Liver (tissue), 8 donors: ENCODE measurements at regions not wholly inside any gene's neighbourhood (a gene's known extent, or its start where the extent isn't known, plus 50 kb on each side); places are given as distances from the start of the nearest gene placed in this dataset.

Experiments
- DNase-seq: peaks from one replicate; pipeline ENCODE4 v3.0.0-alpha.2; 2017; ENCODE audit warnings: low spot score
- H3K27ac ChIP-seq, 2 donors: one replicate each; pipeline ENCODE4 v1.7.0; 2013; ENCODE audit warnings: inconsistent platforms in 2 of 2, low read length in 2 of 2, control low read depth in 1 of 2, low read depth in 1 of 2, mild to moderate bottlenecking in 1 of 2
- H3K27me3 ChIP-seq, 4 donors: one replicate each; pipeline versions ENCODE4 v1.6.1 to v1.7.0; 2013; ENCODE audit warnings: low read length in 3 of 4, inconsistent platforms in 1 of 4, mild to moderate bottlenecking in 1 of 4, moderate library complexity in 1 of 4; ENCODE audit not compliant: control insufficient read depth in 4 of 4, insufficient read depth in 4 of 4
- H3K36me3 ChIP-seq, 4 donors: one replicate each; pipeline versions ENCODE4 v1.6.1 to v1.7.0; 2013; ENCODE audit warnings: low read length in 3 of 4, mild to moderate bottlenecking in 3 of 4, low read depth in 1 of 4, moderate library complexity in 1 of 4; ENCODE audit not compliant: control insufficient read depth in 4 of 4, insufficient read depth in 3 of 4
- H3K4me1 ChIP-seq, 4 donors: one replicate each; pipeline versions ENCODE4 v1.6.1 to v1.7.0; 2013; ENCODE audit warnings: low read length in 3 of 4, mild to moderate bottlenecking in 3 of 4, moderate library complexity in 1 of 4; ENCODE audit not compliant: control insufficient read depth in 4 of 4, insufficient read depth in 4 of 4
- H3K4me3 ChIP-seq, 3 donors: one replicate each; pipeline versions ENCODE4 v1.6.1 to v1.7.0; 2013; ENCODE audit warnings: low read length in 3 of 3, control low read depth in 1 of 3, low read depth in 1 of 3, mild to moderate bottlenecking in 1 of 3
- H3K9ac ChIP-seq, 2 donors: one replicate each; pipeline ENCODE4 v1.7.0; 2013; ENCODE audit warnings: low read length in 2 of 2, mild to moderate bottlenecking in 2 of 2, moderate library complexity in 2 of 2, control low read depth in 1 of 2, low read depth in 1 of 2
- H3K9me3 ChIP-seq, 4 donors: one replicate each; pipeline versions ENCODE4 v1.6.1 to v1.7.0; 2013; ENCODE audit warnings: low read length in 3 of 4; ENCODE audit not compliant: control insufficient read depth in 4 of 4
- EGR1 ChIP-seq, 2 donors: IDR thresholded peaks; 2 replicates each; pipeline ENCODE4 v1.6.1; 2016 to 2018; ENCODE audit warnings: antibody characterized with exemption in 2 of 2, low read depth in 2 of 2
- FOXA1 ChIP-seq: IDR thresholded peaks from 2 replicates; pipeline ENCODE4 v1.6.1; 2016; ENCODE audit warnings: antibody characterized with exemption
- FOXA2 ChIP-seq: IDR thresholded peaks from 2 replicates; pipeline ENCODE4 v1.6.1; 2016; ENCODE audit warnings: antibody characterized with exemption
- GABPA ChIP-seq, 2 donors: IDR thresholded peaks in 1 of 2; conservative IDR thresholded peaks in 1 of 2; 2 replicates each; pipeline ENCODE4 v1.6.1; 2016; ENCODE audit warnings: antibody characterized with exemption in 2 of 2, mild to moderate bottlenecking in 1 of 2, moderate library complexity in 1 of 2
- HNF4A ChIP-seq, 2 donors: conservative IDR thresholded peaks; 2 replicates each; pipeline ENCODE4 v1.6.1; 2016; ENCODE audit warnings: antibody characterized with exemption in 2 of 2, mild to moderate bottlenecking in 2 of 2
- HNF4G ChIP-seq: IDR thresholded peaks from 2 replicates; pipeline ENCODE4 v1.6.1; 2016; ENCODE audit warnings: antibody characterized with exemption
- JUND ChIP-seq, 2 donors: IDR thresholded peaks; 2 replicates each; pipeline ENCODE4 v1.6.1; 2016; ENCODE audit warnings: antibody characterized with exemption in 2 of 2
- NR2F2 ChIP-seq: IDR thresholded peaks from 2 replicates; pipeline ENCODE4 v1.6.1; 2016; ENCODE audit warnings: antibody characterized with exemption
- RAD21 ChIP-seq, 2 donors: IDR thresholded peaks; 2 replicates each; pipeline ENCODE4 v1.6.1; 2016; ENCODE audit warnings: antibody characterized with exemption in 2 of 2, mild to moderate bottlenecking in 2 of 2
- RXRA ChIP-seq, 2 donors: IDR thresholded peaks; 2 replicates each; pipeline ENCODE4 v1.6.1; 2017 to 2018; ENCODE audit warnings: antibody characterized with exemption in 2 of 2, mild to moderate bottlenecking in 1 of 2
- SP1 ChIP-seq: IDR thresholded peaks from 2 replicates; pipeline ENCODE4 v1.6.1; 2018; ENCODE audit warnings: antibody characterized with exemption, mild to moderate bottlenecking
- TAF1 ChIP-seq: conservative IDR thresholded peaks from 2 replicates; pipeline ENCODE4 v1.6.1; 2016; ENCODE audit warnings: antibody characterized with exemption, mild to moderate bottlenecking
- YY1 ChIP-seq: IDR thresholded peaks from 2 replicates; pipeline ENCODE4 v1.6.1; 2016; ENCODE audit warnings: antibody characterized with exemption, mild to moderate bottlenecking
- WGBS: extraction: QIAGEN DNeasy Blood & Tissue Kit; methylation state at CpG from one replicate; pipeline ENCODE4 v1.1.7; 2013; 5-methylcytosine and 5-hydroxymethylcytosine counted together
- TF ChIP-seq, protein P1 (sequence below): fragments of 150-350 bp; IDR thresholded peaks from 2 replicates; pipeline ENCODE4 v1.5.1; 2017; ENCODE audit warnings: improper control_type of control experiment, low read depth, low read length; ENCODE audit not compliant: missing input control
- TF ChIP-seq, protein P2 (sequence below): IDR thresholded peaks from 2 replicates; pipeline ENCODE4 v1.6.1; 2016; ENCODE audit warnings: antibody characterized with exemption
- TF ChIP-seq, protein P3 (sequence below): IDR thresholded peaks from 2 replicates; pipeline ENCODE4 v1.6.1; 2016; ENCODE audit warnings: antibody characterized with exemption
- TF ChIP-seq, protein P4 (sequence below): IDR thresholded peaks from 2 replicates; pipeline ENCODE4 v1.6.1; 2016; ENCODE audit warnings: antibody characterized with exemption, mild to moderate bottlenecking
- TF ChIP-seq, protein P5 (sequence below): IDR thresholded peaks from 2 replicates; pipeline ENCODE4 v1.6.1; 2016; ENCODE audit warnings: antibody characterized with exemption
- donor health status: healthy.
- donor health status: healthy.
- donor health status: healthy.
- donor health status: healthy.
- donor health status: healthy.

DNA sequence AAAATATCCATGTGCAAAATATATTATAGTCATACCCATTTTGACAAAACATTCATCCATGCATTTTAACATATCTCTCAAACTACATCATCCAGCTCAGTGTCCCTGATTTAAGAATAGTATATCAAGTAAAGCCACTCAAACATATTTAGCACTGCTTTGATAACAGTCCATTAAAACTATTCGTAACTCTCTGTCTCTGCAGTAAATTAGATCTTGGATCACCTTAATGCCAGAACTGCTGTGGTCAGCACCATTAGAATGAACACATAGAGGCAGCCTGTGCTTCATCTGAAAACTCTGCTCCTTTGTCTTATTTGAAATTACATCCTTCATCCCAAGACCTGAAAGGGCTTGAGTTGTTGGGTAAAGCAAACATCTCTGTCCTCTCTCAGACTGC is 234.0 kb downstream of the MBD2 start (continued):
- TF ChIP-seq, protein P1, sequence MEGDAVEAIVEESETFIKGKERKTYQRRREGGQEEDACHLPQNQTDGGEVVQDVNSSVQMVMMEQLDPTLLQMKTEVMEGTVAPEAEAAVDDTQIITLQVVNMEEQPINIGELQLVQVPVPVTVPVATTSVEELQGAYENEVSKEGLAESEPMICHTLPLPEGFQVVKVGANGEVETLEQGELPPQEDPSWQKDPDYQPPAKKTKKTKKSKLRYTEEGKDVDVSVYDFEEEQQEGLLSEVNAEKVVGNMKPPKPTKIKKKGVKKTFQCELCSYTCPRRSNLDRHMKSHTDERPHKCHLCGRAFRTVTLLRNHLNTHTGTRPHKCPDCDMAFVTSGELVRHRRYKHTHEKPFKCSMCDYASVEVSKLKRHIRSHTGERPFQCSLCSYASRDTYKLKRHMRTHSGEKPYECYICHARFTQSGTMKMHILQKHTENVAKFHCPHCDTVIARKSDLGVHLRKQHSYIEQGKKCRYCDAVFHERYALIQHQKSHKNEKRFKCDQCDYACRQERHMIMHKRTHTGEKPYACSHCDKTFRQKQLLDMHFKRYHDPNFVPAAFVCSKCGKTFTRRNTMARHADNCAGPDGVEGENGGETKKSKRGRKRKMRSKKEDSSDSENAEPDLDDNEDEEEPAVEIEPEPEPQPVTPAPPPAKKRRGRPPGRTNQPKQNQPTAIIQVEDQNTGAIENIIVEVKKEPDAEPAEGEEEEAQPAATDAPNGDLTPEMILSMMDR = no peak
- TF ChIP-seq SP1 (no peak), YY1 (no peak), FOXA1 (no peak), GABPA (IDR thresholded peaks at IDR 0.05 in 1 of 2, conservative IDR thresholded peaks at IDR 0.05 in 1 of 2) (no peak), JUND (IDR thresholded peaks at IDR 0.05) (no peak)
- TF ChIP-seq, protein P2, sequence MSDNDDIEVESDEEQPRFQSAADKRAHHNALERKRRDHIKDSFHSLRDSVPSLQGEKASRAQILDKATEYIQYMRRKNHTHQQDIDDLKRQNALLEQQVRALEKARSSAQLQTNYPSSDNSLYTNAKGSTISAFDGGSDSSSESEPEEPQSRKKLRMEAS = no peak

DNA sequence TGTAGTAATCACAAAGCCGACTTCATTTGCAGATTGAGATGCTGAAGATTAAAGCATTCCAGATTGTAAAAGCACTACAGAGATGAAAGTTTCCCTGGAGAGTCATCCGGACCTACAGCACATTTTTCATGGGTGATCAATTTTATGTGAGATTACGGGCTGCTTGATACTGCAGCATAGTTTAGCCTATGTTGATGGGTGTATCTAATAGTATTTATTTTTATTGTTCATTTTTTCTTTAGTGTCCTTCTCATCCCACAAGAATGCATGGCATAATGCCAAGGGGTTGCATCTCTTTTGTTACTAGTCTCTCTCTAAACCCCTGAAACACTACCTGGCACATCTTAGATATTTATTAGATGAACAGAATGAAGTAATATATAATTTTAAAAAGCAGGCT is 240.4 kb downstream of the MBD2 start:
- WGBS = 81% methylated on average over 3 of the region's 3 CpGs
- no peak overlapping the region for H3K9ac ChIP-seq
- H3K27me3 ChIP-seq = no peaks in the 10 kb centered on the region

More for the DNA sequence above, 240.4 kb downstream of the MBD2 start:
- Histone ChIP-seq H3K9me3 (no peaks in the 10 kb centered on the region), H3K27ac (no peak overlapping the region), H3K4me1 (no peaks in the 10 kb centered on the region), H3K36me3 (no peaks in the 10 kb centered on the region), H3K4me3 (no peak overlapping the region)
- DNase-seq = no peak
- TF ChIP-seq TAF1 = no peak
- no peak for TF ChIP-seq FOXA2
- no peak for TF ChIP-seq JUND (IDR thresholded peaks at IDR 0.05)
- TF ChIP-seq NR2F2 = no peak
- TF ChIP-seq, protein P3, sequence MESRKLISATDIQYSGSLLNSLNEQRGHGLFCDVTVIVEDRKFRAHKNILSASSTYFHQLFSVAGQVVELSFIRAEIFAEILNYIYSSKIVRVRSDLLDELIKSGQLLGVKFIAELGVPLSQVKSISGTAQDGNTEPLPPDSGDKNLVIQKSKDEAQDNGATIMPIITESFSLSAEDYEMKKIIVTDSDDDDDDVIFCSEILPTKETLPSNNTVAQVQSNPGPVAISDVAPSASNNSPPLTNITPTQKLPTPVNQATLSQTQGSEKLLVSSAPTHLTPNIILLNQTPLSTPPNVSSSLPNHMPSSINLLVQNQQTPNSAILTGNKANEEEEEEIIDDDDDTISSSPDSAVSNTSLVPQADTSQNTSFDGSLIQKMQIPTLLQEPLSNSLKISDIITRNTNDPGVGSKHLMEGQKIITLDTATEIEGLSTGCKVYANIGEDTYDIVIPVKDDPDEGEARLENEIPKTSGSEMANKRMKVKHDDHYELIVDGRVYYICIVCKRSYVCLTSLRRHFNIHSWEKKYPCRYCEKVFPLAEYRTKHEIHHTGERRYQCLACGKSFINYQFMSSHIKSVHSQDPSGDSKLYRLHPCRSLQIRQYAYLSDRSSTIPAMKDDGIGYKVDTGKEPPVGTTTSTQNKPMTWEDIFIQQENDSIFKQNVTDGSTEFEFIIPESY = no peak
- TF ChIP-seq FOXA1 = no peak
- no peak for TF ChIP-seq RXRA (IDR thresholded peaks at IDR 0.05)
- no peak for TF ChIP-seq YY1
- no peak for TF ChIP-seq RAD21 (IDR thresholded peaks at IDR 0.05)
- TF ChIP-seq, protein P4, sequence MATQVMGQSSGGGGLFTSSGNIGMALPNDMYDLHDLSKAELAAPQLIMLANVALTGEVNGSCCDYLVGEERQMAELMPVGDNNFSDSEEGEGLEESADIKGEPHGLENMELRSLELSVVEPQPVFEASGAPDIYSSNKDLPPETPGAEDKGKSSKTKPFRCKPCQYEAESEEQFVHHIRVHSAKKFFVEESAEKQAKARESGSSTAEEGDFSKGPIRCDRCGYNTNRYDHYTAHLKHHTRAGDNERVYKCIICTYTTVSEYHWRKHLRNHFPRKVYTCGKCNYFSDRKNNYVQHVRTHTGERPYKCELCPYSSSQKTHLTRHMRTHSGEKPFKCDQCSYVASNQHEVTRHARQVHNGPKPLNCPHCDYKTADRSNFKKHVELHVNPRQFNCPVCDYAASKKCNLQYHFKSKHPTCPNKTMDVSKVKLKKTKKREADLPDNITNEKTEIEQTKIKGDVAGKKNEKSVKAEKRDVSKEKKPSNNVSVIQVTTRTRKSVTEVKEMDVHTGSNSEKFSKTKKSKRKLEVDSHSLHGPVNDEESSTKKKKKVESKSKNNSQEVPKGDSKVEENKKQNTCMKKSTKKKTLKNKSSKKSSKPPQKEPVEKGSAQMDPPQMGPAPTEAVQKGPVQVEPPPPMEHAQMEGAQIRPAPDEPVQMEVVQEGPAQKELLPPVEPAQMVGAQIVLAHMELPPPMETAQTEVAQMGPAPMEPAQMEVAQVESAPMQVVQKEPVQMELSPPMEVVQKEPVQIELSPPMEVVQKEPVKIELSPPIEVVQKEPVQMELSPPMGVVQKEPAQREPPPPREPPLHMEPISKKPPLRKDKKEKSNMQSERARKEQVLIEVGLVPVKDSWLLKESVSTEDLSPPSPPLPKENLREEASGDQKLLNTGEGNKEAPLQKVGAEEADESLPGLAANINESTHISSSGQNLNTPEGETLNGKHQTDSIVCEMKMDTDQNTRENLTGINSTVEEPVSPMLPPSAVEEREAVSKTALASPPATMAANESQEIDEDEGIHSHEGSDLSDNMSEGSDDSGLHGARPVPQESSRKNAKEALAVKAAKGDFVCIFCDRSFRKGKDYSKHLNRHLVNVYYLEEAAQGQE = no peak
- no peak for TF ChIP-seq HNF4G
- TF ChIP-seq, protein P1 = no peak
- no peak for TF ChIP-seq HNF4A (conservative IDR thresholded peaks at IDR 0.05)
- no peak for TF ChIP-seq GABPA (IDR thresholded peaks at IDR 0.05 in 1 of 2, conservative IDR thresholded peaks at IDR 0.05 in 1 of 2)
- TF ChIP-seq EGR1 (IDR thresholded peaks at IDR 0.05; ENCODE audit: low read depth in 2 of 2) = no peak
- no peak for TF ChIP-seq SP1
- TF ChIP-seq, protein P5, sequence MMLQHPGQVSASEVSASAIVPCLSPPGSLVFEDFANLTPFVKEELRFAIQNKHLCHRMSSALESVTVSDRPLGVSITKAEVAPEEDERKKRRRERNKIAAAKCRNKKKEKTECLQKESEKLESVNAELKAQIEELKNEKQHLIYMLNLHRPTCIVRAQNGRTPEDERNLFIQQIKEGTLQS = no peak
- TF ChIP-seq, protein P2 = no peak
